ENCODE measurements at regions not wholly inside any gene's neighbourhood (a gene's known extent, or its start where the extent isn't known, plus 50 kb on each side); places are given as distances from the start of the nearest gene placed in this dataset.

GRCh38 chr9:129285979-129286772, 108.1 kb upstream of the IER5L start:
- DNase-seq (ENCODE audit: low read depth) = no peak

DNA sequence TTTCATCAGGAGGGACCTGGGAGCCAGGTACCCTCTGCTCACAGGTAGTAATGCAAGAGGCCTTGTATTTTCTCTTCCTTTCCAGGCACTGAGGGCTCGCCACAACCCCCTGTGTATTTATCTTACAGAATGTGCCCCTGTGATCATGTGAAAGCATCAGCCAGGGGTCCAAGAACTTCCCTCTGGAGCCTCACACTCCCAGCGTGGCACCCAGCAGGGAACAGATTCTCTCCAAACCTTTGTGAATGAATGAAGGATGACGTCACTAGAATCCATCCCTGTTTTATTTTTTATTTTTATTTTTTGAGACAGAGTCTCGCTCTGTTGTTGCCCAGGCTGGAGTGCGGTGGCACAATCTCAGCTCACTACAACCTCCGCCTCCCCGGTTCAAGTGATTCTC, 107.3 kb upstream of the IER5L start:
- no peak for DNase-seq (ENCODE audit: low read depth)

DNA sequence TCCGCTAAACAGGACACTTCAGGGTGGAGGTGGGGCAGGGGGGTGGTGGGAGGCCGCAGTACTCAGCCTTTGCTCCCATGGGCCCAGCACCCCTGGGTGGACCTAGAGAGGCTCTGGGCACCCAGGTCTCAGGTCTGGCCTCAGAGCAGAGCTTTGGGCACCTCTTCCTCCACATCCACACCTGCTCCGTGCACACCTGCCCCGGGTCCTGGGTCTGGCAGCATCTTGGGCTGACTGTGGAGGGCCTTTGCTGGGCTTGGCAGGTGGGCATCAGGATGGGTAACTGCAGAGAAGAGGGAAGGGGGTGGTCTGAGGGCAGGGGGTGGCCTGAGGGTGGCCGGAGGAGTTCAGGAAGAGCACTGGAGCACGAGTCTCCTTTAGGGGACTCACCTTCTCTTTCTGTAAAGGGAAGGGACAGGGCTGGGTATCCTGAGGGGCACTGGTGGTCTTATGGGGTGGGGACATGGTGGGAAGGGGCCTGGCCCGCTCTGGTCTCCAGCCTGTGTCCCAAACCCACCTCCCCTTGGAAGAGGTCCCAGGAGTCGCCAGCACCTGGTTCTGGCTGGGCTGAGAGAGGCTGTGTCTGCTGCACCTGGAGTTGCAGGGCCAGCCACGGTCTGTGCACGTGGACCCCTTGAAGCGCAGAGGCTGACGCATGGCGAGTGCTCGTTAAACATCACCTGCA, 106.7 kb upstream of the IER5L start:
- no peak for DNase-seq (ENCODE audit: low read depth)

DNA sequence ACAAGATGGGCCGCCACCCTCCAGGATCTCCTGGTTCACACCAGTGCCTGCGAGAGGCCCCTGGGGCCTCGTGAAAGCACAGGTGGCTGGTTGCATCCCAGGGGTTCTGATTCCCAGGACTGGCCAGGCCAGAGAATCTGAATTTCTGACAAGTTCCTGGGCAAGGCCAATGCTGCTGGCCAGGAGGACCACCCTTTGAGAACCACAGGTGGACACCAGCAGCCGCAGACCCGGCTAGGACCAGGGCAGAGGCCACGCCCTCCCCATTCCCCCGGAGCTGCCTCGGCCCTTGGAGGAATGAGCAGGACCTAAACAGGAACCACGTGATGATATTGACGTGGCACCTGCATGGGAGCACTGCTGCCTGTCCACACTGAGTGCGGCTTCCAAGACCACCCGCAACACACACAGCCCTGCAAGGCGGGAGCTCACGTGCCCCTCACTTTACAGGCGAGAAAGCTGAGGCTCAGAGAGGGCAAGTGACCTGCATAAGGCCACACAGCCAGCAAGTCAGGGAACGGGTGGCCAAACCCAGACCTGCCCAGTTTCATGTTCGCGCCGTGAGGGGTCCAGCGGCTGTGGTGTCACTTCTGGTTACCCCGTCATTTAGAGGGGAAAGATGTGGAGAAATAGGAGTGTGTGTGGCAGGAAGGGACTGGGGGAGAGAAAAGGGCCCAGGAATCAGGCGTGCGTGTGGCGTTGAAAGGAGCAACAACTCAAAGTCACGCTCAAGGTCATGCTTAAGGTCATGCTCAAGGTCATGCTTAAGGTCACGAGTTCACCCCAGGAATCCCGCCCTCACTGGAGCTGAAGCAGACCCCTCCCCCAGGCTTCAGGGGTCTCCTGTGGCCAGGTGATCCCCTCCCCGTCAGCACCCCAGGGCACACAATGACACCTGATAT, 105.9 kb upstream of the IER5L start:
- DNase-seq (ENCODE audit: low read depth) = no peak

- no peak for DNase-seq (ENCODE audit: low read depth)
Measured at GRCh38 chr9:129283291-129283691, 105.2 kb upstream of the IER5L start.

DNA sequence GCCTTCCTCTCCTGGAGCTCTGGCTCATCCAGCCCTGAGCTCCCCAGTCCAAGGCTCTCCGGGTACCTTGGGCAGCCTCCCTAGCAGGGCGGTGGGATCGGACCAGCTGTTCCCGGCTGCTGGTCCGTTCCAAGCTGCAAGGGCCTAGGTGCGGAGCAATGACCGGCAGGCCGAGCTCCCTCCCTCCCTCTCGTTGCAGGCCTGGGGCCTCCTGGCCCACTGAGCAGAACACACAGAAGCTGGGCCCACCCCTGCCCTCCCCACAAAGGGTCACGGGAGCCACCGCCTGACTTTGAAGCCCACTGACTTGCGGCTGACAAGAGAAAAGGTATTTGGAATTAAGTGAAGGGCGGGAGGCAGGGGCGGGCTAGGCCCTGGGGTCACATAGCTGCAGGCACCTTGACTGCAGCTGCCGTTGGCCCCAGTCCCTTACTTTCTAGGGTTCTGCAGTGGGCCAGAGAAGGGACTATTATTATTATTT, 104.7 kb upstream of the IER5L start:
- no peak for DNase-seq (ENCODE audit: low read depth)

DNA sequence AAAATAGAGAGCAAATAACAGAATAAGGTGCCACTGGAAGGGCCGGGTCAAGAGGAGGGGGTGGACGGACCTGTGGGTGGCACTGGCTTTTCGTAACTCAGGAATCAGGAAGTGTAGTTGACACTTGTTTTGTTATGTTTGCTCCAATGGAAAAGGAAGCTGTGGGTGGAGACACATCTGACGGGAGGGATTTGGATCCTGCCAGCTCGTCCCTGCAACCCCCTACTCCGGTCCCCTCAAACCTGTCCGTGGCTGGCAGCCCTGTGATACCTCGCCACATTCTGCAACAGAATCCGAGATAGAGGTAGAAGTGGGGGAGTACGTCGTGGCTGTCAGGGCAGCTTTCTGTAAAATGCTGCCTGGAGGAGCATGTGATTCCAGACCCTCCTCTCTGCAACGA, 104.2 kb upstream of the IER5L start:
- DNase-seq (ENCODE audit: low read depth) = no peak

DNA sequence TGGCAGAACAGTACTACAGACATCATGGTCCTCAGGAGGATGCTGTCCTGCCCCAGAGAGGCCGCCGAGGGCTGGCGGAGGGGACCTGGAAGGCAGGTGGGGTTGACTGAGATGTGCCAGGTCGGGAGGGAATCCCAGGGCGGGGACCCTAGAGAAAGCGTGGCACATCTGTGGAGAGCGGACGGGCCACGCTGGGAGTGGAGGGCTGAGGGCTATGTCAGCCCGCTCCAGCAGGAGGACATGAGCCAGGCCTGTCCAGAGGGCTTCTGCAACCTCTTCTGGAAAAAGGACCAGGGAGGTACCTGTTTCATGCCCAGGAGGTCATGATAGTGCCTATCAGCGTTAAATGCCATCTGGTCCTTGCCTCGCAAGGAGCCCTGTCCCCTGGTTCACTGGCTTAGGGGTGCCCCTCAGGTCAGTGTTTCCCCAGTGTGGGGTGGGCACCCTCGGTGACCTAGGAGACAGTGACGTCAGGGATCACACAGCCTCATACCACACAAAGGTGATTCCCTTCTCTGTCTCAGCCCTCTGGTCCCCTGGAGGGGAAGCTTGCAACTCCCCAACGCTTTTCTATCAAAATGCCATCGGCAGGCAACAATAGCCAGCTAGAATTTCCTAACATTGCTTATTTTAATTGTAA, 103.6 kb upstream of the IER5L start:
- DNase-seq (ENCODE audit: low read depth) = no peak

DNA sequence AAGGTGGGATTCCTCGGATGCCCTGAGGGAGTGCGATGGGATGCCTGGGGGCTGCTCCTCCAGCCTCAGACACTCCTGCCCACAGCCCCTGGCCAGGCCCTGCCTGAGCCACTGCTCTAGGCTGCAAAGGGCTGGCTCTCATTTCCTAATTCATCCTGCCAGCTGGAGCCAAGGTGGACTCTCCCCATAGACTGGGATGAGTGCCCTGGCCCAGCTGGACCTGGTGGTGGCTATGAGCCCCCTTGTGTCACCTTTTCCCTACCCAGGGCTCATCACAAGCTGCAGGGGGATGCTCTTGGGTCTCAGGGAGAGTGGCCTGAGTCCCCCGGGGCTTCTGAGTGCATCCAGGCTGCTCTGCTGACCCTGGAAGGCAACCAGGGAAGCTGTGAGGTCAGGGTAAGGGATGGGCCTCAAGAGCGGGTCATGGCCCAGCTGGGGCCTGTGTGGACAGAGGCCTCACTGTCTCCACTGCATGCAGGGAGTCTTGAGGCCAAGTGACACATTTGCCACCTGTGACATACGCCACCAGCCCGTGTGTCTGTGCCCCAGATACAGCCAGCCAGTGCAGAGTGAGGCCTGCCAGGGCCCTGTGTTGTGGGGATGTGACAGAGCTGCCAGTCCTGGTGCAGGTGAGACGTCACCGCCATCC, 102.7 kb upstream of the IER5L start:
- DNase-seq (ENCODE audit: low read depth) = no peak

DNA sequence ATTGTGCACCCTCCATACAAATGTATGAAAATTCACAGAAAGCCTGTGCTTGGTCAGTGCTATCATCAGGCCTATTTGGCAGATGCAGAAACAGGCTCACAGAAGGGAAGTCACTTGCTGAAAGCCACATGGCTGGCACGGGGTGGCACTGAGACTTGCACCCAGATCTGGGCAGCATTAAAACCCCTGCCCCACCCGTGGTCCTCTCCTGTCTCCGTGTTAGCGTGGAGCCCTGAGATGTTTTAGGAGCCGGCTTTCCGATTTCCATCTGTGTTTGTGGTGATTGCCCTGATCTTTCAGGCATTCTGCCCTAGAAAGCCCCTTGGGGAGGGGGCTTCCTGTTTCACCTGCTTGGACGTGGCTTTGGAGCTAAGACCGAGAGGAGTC, 102.2 kb upstream of the IER5L start:
- DNase-seq (ENCODE audit: low read depth) = no peak

DNA sequence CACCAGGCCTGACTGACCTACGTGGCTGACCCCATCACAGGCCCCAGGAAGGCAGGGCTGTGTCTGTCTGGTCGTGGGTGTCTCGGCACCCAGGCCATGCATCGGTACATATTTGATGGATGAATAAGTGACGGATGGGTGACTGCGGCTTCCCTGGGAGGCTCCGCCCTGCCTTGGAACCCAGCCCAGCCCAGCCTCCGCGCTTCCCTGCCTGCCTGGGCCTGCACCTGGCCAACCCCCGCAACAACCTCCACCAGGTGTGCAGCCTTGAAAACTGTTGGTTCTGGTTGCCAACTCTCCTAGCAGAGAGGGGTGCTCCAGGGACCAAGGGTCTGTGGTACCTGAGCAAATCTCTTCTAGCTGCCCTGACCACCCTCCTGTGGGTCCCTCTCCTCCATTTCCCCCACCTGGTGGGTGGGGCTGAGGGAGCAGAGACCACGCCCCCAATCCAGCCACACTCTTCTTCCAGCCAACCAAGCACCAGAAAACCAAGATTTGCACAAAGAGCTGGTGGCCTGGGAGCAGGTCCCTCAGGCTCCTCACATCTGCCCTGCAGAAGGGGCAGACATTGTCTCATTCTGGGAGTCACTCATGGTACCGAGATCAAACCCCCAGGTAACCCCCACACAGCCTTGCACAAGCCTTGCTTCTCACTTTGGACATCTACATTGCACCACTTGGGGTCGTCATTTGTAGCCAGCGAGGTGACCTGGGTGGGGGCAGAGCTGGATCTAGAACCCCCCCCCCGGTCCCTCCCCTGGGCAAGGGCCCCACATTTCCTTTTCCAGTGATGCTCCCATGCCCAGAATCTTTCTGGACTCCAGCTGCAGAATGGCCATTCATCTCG, 100.6 kb upstream of the IER5L start:
- DNase-seq (ENCODE audit: low read depth) = no peak

DNA sequence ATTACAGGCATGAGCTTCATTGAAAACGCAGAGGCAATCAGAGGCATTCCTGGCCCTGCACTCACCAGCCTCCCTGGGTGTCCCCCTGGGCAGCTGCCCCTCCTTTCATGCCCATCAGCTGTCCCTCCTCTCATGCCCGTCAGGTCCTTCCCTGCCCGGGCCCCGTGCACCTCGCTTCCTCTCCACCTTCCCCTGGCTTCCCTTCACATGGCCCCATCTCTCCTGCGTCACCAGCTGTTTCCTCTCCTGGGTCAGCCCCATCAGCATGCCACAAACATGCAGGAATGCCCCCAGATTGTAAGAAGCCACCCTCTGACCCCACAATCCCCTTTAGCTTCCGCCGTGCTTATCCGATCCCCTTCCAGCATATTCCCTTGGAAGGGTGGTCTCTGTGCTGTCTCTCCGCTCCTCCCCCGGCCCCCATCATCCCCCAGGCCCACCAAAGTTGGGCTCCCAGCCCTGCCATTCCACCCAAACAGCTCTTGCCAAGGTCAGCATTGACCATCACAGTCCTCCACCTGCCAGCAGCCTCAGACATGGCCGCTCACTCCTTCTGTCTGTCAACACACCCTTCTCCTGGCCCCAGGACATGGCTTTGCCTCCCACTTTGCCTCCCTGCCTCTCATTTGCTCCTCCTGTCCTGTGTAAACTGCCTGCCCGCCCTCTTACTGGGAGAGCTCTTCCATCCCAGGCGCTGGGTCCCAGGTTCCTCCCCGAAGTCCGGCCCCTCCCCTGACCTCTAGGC, 98.6 kb upstream of the IER5L start:
- no peak for DNase-seq (ENCODE audit: low read depth)

GRCh38 chr9:129275626-129276247, 97.7 kb upstream of the IER5L start:
- DNase-seq (ENCODE audit: low read depth) = no peak

DNA sequence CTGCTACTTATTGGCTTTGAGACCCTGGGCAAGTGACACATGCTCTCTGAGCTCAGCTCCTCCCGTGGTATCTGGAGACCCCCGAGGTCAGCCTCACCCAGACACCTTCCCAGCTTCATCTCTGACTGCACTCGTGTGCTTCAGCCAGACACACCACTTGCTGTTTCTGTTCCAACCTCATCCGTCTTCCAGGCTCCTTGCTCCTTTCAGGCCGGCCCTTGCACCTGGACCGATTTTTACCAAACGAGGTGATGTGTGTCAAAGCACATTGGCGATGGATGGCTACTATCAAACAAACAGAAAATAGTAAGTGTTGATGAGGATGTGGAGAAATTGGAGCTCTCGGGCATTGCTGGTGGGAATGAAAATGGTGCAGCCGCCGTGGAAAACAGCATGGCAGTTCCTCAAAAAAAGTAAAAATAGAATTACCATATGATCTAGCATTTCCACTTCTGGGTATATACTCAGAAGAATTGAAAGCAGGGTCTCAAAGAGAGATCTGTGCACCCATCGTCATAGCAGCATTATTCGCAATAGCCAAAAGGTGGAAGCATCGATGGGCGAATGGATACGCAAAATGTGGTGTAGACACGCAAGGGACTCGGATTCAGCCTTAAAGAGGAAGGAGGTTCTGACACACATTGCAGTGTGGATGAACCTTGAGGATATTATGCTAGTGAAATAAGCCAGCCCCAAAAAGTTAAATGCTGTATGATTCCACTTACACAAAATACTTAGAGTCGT, 96.1 kb upstream of the IER5L start:
- DNase-seq (ENCODE audit: low read depth) = no peak

DNA sequence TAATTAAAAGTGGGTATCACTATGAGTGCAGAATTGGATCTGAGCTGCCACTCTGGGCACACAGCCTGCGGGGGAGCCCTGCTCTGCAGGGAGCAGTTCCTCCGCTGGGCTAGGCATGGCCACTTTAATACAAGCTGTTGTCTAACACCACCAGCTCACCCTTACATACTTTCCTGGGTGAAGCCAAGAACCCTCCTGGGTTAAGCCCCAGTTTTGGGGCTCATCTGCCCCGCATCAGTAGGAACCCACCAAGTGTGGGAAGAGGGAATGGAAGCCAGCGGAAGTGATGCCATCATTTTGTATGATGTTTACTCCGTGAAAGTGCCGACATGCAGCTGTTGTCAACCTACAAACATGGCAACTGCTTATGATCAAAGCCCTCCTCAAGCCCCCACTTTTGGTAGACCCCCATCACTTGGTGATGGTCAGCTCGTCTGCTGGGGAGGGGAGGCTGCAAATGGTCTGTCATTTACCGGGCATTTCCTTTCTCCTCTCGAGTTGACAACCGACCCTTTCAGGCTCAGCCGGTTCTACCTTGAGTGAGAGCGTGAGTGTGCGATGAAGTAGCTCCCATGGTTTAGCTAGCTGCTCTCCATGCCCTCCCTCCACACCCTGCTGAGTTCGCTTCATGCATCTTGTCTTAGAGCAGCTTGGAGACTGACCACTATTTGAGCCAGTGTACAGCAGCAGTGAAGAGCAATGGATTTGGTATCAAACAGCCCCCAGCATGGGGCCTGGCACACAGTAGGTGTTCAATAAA, 95.3 kb upstream of the IER5L start:
- DNase-seq (ENCODE audit: low read depth) = no peak

DNA sequence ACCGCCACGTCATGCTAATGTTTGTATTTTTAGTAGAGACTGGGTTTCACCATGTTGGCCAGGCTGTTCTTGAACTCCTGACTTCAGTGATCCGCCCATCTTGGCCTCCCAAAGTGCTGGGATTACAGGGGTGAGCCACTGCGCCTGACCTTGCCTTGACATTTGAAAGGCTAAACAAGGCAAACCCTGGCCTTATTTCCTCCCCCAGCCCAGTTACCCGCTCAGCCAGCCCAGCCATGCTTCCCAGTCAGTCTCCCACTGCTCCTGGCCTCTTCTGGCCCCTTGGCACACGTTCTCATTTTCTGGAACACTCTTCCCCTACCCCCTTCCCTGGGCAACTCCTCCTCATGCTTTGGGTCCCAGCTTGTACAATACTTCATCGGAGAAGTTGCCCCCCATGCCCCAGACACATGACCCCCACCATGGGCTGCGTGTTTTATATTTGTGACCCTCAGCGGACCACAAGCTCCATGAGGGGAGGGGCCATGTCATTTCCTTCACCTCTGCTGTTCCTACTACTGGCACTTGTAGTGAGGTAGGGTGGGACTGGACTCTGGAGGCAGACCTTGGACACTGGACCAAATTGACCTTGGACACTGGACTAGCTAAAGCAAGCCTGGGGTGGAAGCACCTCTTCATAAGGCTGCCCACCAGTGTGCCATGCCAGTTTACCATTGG, 94.4 kb upstream of the IER5L start:
- no peak for DNase-seq (ENCODE audit: low read depth)

DNA sequence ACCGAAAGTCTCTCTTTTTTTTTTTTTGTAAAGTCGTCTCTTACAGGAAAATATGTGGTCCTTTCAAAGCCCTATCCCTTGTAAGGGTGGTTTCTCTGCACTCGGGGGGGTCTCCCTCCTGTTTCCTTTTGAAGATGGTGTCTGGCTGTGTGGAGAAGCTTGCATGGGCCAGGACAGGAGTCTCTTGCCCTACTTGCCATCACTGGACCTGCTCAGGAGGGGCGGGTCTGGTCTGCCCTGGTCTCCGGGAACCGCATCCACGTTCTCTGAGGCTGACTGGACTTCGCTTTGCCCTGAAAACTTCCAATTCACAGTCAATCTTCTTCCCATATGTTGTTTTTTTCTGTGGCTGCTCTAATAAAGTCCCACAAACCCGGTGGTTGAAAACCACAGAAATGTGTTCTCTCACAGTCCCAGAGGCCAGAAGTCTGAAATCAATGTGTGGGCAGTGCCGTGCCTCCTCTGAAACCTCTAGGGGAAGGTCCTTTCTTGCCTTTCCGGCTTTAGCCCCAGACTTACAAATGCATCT, 92.9 kb upstream of the IER5L start:
- no peak for DNase-seq (ENCODE audit: low read depth)
